IMR-90 (cell line): ENCODE measurements at regions not wholly inside any gene's neighbourhood (a gene's known extent, or its start where the extent isn't known, plus 50 kb on each side); places are given as distances from the start of the nearest gene placed in this dataset.

Experiments
- ATAC-seq: fragments of 200-7000 bp; cut with Tn5 transposase; 2 replicates; pipeline ENCODE4 v1.9.1; 2020; ENCODE audit warnings: low read depth, mild to moderate bottlenecking, moderate library complexity
- BruUV-seq: library from RNA; stranded (reverse); fragments of 400-500 nt; replicated peaks from 2 replicates; lab custom pipeline; 2021; lab: Mats Ljungman, UMichigan
- CTCF ChIA-PET: fragments of 300-600 bp; formaldehyde crosslinking; extraction: SDS; loops from one replicate; lab custom pipeline; 2021; ENCODE audit warnings: antibody characterized with exemption; lab: Yijun Ruan, JAX
- POLR2A ChIA-PET: fragments of 300-600 bp; sonication (Branson Sonifier 250); formaldehyde crosslinking; loops from one replicate; lab custom pipeline; 2022; ENCODE audit warnings: antibody characterized with exemption; ENCODE audit not compliant: unreplicated experiment; lab: Charles Lee
- DNase-seq: peaks from one replicate; pipeline ENCODE4 v3.0.0; 2013
- H2AFZ ChIP-seq: replicated peaks from 2 replicates; pipeline ENCODE3; 2013; ENCODE audit warnings: low read length, mild to moderate bottlenecking; ENCODE audit not compliant: poor library complexity
- H2AK5ac ChIP-seq: 2 replicates; pipeline ENCODE4 v1.6.1; 2013; ENCODE audit warnings: low read depth, low read length, inconsistent platforms
- H2AK9ac ChIP-seq: replicated peaks from 2 replicates; pipeline ENCODE3; 2013; ENCODE audit warnings: mild to moderate bottlenecking, low read depth, low read length, moderate library complexity; ENCODE audit not compliant: poor library complexity
- H2BK120ac ChIP-seq: 2 replicates; pipeline ENCODE4 v1.6.1; 2013; ENCODE audit warnings: low read depth, low read length, inconsistent platforms
- H2BK15ac ChIP-seq: 3 replicates; pipeline ENCODE4 v1.6.1; 2013; ENCODE audit warnings: low read depth, low read length, inconsistent platforms
- H2BK20ac ChIP-seq: 2 replicates; pipeline ENCODE4 v1.6.1; 2013; ENCODE audit warnings: low read depth, mild to moderate bottlenecking, inconsistent platforms, low read length, moderate library complexity
- H2BK5ac ChIP-seq: 2 replicates; pipeline ENCODE4 v1.6.1; 2013; ENCODE audit warnings: mild to moderate bottlenecking, low read depth, low read length, inconsistent platforms; ENCODE audit not compliant: poor library complexity, severe bottlenecking
- H3K14ac ChIP-seq: replicated peaks from 2 replicates; pipeline ENCODE4 v1.6.1; 2013; ENCODE audit warnings: low read depth, low read length, inconsistent platforms
- H3K18ac ChIP-seq: 2 replicates; pipeline ENCODE4 v1.6.1; 2013; ENCODE audit warnings: low read depth, low read length, control low read depth
- H3K23ac ChIP-seq: 2 replicates; pipeline ENCODE4 v1.6.1; 2013; ENCODE audit warnings: low read depth, low read length, inconsistent platforms
- H3K27ac ChIP-seq: 2 replicates; pipeline ENCODE4 v1.5.1; 2013; ENCODE audit warnings: mild to moderate bottlenecking, control low read depth, low read length; ENCODE audit not compliant: insufficient read depth
- H3K27me3 ChIP-seq: 2 replicates; pipeline ENCODE4 v1.6.1; 2013; ENCODE audit warnings: low read length; ENCODE audit not compliant: control insufficient read depth, insufficient read depth
- H3K36me3 ChIP-seq: 2 replicates; pipeline ENCODE4 v1.6.1; 2013; ENCODE audit warnings: low read length, mixed read lengths; ENCODE audit not compliant: control insufficient read depth, insufficient read depth
- H3K4ac ChIP-seq: 2 replicates; pipeline ENCODE4 v1.6.1; 2013; ENCODE audit warnings: low read depth, low read length, inconsistent platforms
- H3K4me1 ChIP-seq: 2 replicates; pipeline ENCODE4 v1.6.1; 2013; ENCODE audit warnings: low read length, mixed read lengths; ENCODE audit not compliant: control insufficient read depth, insufficient read depth
- H3K4me2 ChIP-seq: 2 replicates; pipeline ENCODE4 v1.6.1; 2013; ENCODE audit warnings: low read depth, mild to moderate bottlenecking, control low read depth, low read length, moderate library complexity
- H3K4me3 ChIP-seq: 2 replicates; pipeline ENCODE4 v1.5.1; 2013; ENCODE audit warnings: low read depth, mild to moderate bottlenecking, control low read depth, low read length, moderate library complexity; ENCODE audit not compliant: insufficient read depth
- H3K56ac ChIP-seq: 2 replicates; pipeline ENCODE4 v1.6.1; 2013; ENCODE audit warnings: low read length, inconsistent platforms; ENCODE audit not compliant: insufficient read depth; ENCODE audit errors: extremely low read depth
- H3K79me1 ChIP-seq, 2 experiments: 2 replicates each; pipeline ENCODE4 v1.6.1; 2013; ENCODE audit warnings: low read length in 2 of 2, inconsistent platforms in 1 of 2, low read depth in 1 of 2
- H3K9ac ChIP-seq: 2 replicates; pipeline ENCODE4 v1.6.1; 2013; ENCODE audit warnings: low read depth, low read length, control low read depth
- H3K9me1 ChIP-seq: 2 replicates; pipeline ENCODE4 v1.6.1; 2013; ENCODE audit warnings: low read length, inconsistent platforms; ENCODE audit not compliant: insufficient read depth
- H3K9me3 ChIP-seq: 2 replicates; pipeline ENCODE4 v1.6.1; 2013; ENCODE audit warnings: low read length; ENCODE audit not compliant: control insufficient read depth, insufficient read depth
- H4K20me1 ChIP-seq: 2 replicates; pipeline ENCODE4 v1.6.1; 2013; ENCODE audit warnings: low read length, inconsistent platforms; ENCODE audit not compliant: insufficient read depth
- H4K5ac ChIP-seq: 2 replicates; pipeline ENCODE4 v1.6.1; 2013; ENCODE audit warnings: mild to moderate bottlenecking, low read depth, low read length, control low read depth
- H4K8ac ChIP-seq, 2 experiments: 2 replicates each; pipeline ENCODE4 v1.6.1; 2013; ENCODE audit warnings: low read depth in 2 of 2, low read length in 2 of 2, control low read depth in 1 of 2, inconsistent platforms in 1 of 2
- H4K91ac ChIP-seq: 2 replicates; pipeline ENCODE4 v1.6.1; 2013; ENCODE audit warnings: low read depth, low read length, inconsistent platforms; ENCODE audit not compliant: insufficient read depth
- BHLHE40 ChIP-seq: fragments of 150-350 bp; IDR thresholded peaks from 2 replicates; pipeline ENCODE4 v1.6.1; 2016; ENCODE audit warnings: mild to moderate bottlenecking, low read depth, low read length
- CEBPB ChIP-seq: IDR thresholded peaks from 2 replicates; pipeline ENCODE4 v1.6.1; 2012; ENCODE audit warnings: low read depth, low read length, improper control_type of control experiment
- CHD1 ChIP-seq: IDR thresholded peaks from 2 replicates; pipeline ENCODE4 v1.6.1; 2012; ENCODE audit warnings: low read depth, low read length, improper control_type of control experiment
- CTCF ChIP-seq: conservative IDR thresholded peaks from 2 replicates; pipeline ENCODE4 v1.5.1; 2012; ENCODE audit warnings: mild to moderate bottlenecking, low read depth, low read length, improper control_type of control experiment
- ELK1 ChIP-seq: fragments of 150-350 bp; IDR thresholded peaks from 2 replicates; pipeline ENCODE4 v1.6.1; 2016; ENCODE audit warnings: low read depth, mild to moderate bottlenecking, low read length, moderate library complexity, borderline replicate concordance
- FOS ChIP-seq: fragments of 150-350 bp; IDR thresholded peaks from 2 replicates; pipeline ENCODE4 v1.6.1; 2016; ENCODE audit warnings: low read depth, low read length
- MAFK ChIP-seq: IDR thresholded peaks from 2 replicates; pipeline ENCODE4 v1.6.1; 2012; ENCODE audit warnings: low read depth, low read length, improper control_type of control experiment
- MAZ ChIP-seq: IDR thresholded peaks from 2 replicates; pipeline ENCODE4 v1.6.1; 2012; ENCODE audit warnings: low read depth, mild to moderate bottlenecking, low read length, improper control_type of control experiment, moderate library complexity, borderline replicate concordance
- MXI1 ChIP-seq: IDR thresholded peaks from 2 replicates; pipeline ENCODE4 v1.6.1; 2012; ENCODE audit warnings: low read depth, mild to moderate bottlenecking, low read length, moderate library complexity, borderline replicate concordance
- NFE2L2 ChIP-seq: fragments of 150-350 bp; IDR thresholded peaks from 2 replicates; pipeline ENCODE4 v1.6.1; 2016; ENCODE audit warnings: low read depth, mild to moderate bottlenecking, low read length
- POLR2A ChIP-seq: IDR thresholded peaks from 2 replicates; pipeline ENCODE4 v1.6.1; 2012; ENCODE audit warnings: mild to moderate bottlenecking, low read depth, low read length
- RAD21 ChIP-seq: IDR thresholded peaks from 2 replicates; pipeline ENCODE4 v1.6.1; 2012; ENCODE audit warnings: low read length, improper control_type of control experiment
- RCOR1 ChIP-seq: IDR thresholded peaks from 2 replicates; pipeline ENCODE4 v1.6.1; 2012; ENCODE audit warnings: mild to moderate bottlenecking, low read length, improper control_type of control experiment; ENCODE audit not compliant: insufficient replicate concordance
- RFX5 ChIP-seq: IDR thresholded peaks from 2 replicates; pipeline ENCODE4 v1.8.0; 2012; ENCODE audit warnings: low read depth, mild to moderate bottlenecking, low read length, moderate library complexity
- SMC3 ChIP-seq: fragments of 150-350 bp; IDR thresholded peaks from 2 replicates; pipeline ENCODE4 v1.6.1; 2016; ENCODE audit warnings: low read depth, mild to moderate bottlenecking, antibody characterized with exemption, low read length, moderate library complexity
- USF2 ChIP-seq: fragments of 150-350 bp; IDR thresholded peaks from 2 replicates; pipeline ENCODE4 v1.6.1; 2017; ENCODE audit warnings: mild to moderate bottlenecking, antibody characterized with exemption, low read length, low read depth
- whole genome bisulfite sequencing, 2 experiments: methylation state at CpG; one replicate each; pipeline versions ENCODE4 v1.1.5 to v1.1.7; 2013; ENCODE audit warnings: missing lambda C conversion rate in 2 of 2; ENCODE audit not compliant: insufficient read length in 1 of 2; ENCODE audit errors: extremely low coverage in 2 of 2; 5-methylcytosine and 5-hydroxymethylcytosine counted together
- dilution Hi-C: fragments of 300-500 bp; cut with HindIII; formaldehyde crosslinking; loops from one replicate; pipeline ENCODE4 v1.14.3; 2018; ENCODE audit warnings: low sequenced_read_pairs; ENCODE audit not compliant: unreplicated experiment
- in situ Hi-C: fragments of 300-500 bp; cut with MboI; formaldehyde crosslinking; loops from 3 replicates; pipeline ENCODE4 v1.14.3; 2019; ENCODE audit warnings: low sequenced_read_pairs, inconsistent platforms, mixed read lengths
- intact Hi-C: fragments of 100-400 bp; cut with micrococcal nuclease; formaldehyde crosslinking; loops from 2 replicates; pipeline ENCODE4 v1.10.0; 2022

GRCh38 chr16:11404603-11405002 lies 59.3 kb downstream of the RMI2 start:
- Histone ChIP-seq H2BK5ac (no peak overlapping the region), H2AK5ac (no peak overlapping the region), H4K91ac (no peak overlapping the region), H4K20me1 (peaks cover 3% of the 10 kb centered on the region; the same call in 1 of the 2 replicates), H3K27ac (no peak overlapping the region), H2BK20ac (no peak overlapping the region), H3K18ac (no peak overlapping the region), H4K8ac (no peak overlapping the region), H2BK120ac (no peak overlapping the region), H3K4me3 (no peak overlapping the region), H3K9ac (no peak overlapping the region), H3K9me1 (no peaks in the 10 kb centered on the region), H2BK15ac (no peak overlapping the region), H3K4me2 (no peak overlapping the region), H3K27me3 (peaks cover 4% of the 10 kb centered on the region; the same call in 1 of the 2 replicates), H3K56ac (no peak overlapping the region), H4K5ac (no peak overlapping the region), H3K23ac (no peak overlapping the region), H3K4ac (no peak overlapping the region), H2AK9ac (no peak overlapping the region), H3K14ac (no peak overlapping the region), H2AFZ (no peak overlapping the region), H3K4me1 (peaks cover 4% of the 10 kb centered on the region), H3K36me3 (no peaks in the 10 kb centered on the region), H3K79me1 (no peaks in the 10 kb centered on the region), H3K9me3 (no peaks in the 10 kb centered on the region)
- CTCF ChIA-PET: interaction anchor here (1.8 kb wide), 1 partner anchor 8 kb away, joined by 10 read pairs; no protein-coding TSS in a partner anchor
- BruUV-seq: no TSS peak
- no peak for ATAC-seq
- POLR2A ChIA-PET: no interaction called here
- WGBS, 2 experiments: 87% methylated on average over 9 of the region's 12 CpGs; no CpG with 5 or more reads in 1 of the 2 experiments
- no peak for DNase-seq
- in situ Hi-C loops (loop anchor here (10.0 kb wide), 1 partner anchor 410 kb away; no protein-coding TSS in a partner anchor), intact Hi-C loops (loop anchor here (5.0 kb wide), 3 partner anchors 128 to 442 kb away; no protein-coding TSS in a partner anchor), dilution Hi-C loops (no loop called here)
- no peak for TF ChIP-seq CTCF
- no peak for TF ChIP-seq MXI1
- no peak for TF ChIP-seq ELK1
- no peak for TF ChIP-seq BHLHE40
- TF ChIP-seq USF2: no peak
- TF ChIP-seq RCOR1: no peak
- no peak for TF ChIP-seq POLR2A
- no peak for TF ChIP-seq SMC3
- no peak for TF ChIP-seq RFX5
- no peak for TF ChIP-seq NFE2L2
- no peak for TF ChIP-seq MAZ
- no peak for TF ChIP-seq CEBPB
- TF ChIP-seq MAFK: no peak
- TF ChIP-seq RAD21: no peak
- TF ChIP-seq CHD1: no peak
- TF ChIP-seq FOS: no peak
